ENCODE measurements at regions not wholly inside any gene's neighbourhood (a gene's known extent, or its start where the extent isn't known, plus 50 kb on each side); places are given as distances from the start of the nearest gene placed in this dataset.

DNA sequence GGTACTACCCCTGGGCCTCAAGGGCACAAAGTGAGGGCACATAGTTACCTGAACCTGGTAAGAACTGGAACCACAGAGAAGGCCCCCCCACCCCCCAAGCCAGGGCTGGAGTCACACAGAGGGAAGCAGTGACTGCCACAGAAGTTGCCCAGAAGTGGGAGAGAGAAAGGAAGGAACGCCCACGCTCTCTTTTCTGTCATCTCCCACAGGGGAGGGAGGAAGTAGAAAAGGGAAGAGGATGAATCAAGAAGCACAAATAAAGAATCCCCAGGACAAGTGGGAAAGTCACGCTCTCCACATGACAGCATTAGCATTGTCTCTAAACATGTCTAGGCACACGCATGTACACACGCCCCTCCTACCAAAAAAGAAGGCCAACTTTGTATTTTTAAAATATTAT lies 114.7 kb upstream of the FRMD4B start:
- no peak for TF ChIP-seq CTCF (IDR thresholded peaks at IDR 0.05; ENCODE audit: borderline replicate concordance, insufficient read depth, low read depth, low read length)
- no peak overlapping the region for H3K4me3 ChIP-seq (ENCODE audit: low read depth, low read length)

DNA sequence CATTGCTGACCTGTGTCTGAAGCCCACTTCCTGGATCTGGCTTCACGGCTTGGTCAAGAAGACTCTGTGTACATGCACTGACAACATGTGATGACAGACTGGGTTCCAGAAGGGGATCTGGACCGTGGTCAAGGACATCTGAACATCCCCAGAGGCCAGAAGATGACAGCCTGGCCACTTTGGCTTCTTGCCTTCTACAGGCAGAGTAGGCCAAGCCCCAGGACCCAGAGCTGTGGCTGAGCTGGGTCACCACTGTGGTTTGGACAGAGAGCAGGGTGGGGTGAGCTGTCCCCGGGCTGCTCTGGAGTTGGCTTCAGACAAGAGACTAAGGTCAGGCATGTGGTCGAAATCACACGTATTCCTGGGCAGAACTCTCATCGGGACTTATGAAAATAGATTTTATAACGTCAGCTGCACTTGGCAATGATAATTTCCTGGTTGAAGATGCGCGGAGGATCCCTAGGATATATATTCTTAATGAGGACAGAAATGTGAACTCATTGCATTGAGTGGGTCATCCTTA lies 114.1 kb upstream of the FRMD4B start:
- no peak for TF ChIP-seq CTCF (IDR thresholded peaks at IDR 0.05; ENCODE audit: borderline replicate concordance, insufficient read depth, low read depth, low read length)
- no peak overlapping the region for H3K4me3 ChIP-seq (ENCODE audit: low read depth, low read length)

DNA sequence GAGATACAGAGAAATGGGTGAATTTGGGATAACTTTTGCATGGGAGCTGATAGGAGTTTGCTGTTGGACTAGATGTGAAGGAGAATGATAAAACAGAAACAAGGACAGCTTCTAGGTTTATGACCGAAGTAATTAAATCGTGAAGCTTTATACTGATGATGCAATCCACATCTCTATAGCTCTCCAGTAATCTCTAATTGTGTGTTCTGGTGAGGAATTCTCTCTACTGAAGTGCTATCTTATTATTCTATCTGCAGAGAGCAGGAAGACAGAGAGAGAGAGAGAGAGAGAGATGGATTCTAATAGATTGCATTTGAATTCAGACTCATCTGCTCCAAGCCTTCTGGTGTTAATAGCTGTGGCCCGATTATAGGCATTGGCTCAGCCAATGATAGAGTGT lies 113.5 kb upstream of the FRMD4B start:
- no peak overlapping the region for H3K4me3 ChIP-seq (ENCODE audit: low read depth, low read length)
- TF ChIP-seq CTCF (IDR thresholded peaks at IDR 0.05; ENCODE audit: borderline replicate concordance, insufficient read depth, low read depth, low read length), result no peak

- no peak overlapping the region for H3K4me3 ChIP-seq (ENCODE audit: low read depth, low read length)
- TF ChIP-seq CTCF (IDR thresholded peaks at IDR 0.05; ENCODE audit: borderline replicate concordance, insufficient read depth, low read depth, low read length), result no peak
These were observed 111.0 kb upstream of the FRMD4B start for GRCh38 chr3:69496856-69497255.

DNA sequence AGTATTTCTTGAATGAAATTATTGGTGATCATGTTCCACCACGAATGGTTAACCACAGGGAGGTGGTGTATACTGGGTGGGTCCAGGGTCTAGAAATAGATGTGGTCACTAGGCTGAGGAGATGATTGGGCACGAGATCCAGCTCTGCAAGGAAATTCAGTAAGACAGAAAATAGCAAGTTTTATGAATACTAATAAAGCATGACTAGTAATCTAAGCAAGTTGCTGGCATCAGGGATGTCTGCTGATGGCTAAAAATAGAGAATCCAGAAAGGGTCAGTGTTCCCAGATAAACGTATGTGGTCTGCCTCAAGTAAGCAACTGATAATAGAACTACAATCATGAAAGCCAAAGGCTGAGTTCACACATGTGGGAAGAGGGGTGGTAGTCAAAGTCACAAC lies 108.3 kb upstream of the FRMD4B start:
- TF ChIP-seq CTCF (IDR thresholded peaks at IDR 0.05; ENCODE audit: borderline replicate concordance, insufficient read depth, low read depth, low read length), result no peak
- no peak overlapping the region for H3K4me3 ChIP-seq (ENCODE audit: low read depth, low read length)

DNA sequence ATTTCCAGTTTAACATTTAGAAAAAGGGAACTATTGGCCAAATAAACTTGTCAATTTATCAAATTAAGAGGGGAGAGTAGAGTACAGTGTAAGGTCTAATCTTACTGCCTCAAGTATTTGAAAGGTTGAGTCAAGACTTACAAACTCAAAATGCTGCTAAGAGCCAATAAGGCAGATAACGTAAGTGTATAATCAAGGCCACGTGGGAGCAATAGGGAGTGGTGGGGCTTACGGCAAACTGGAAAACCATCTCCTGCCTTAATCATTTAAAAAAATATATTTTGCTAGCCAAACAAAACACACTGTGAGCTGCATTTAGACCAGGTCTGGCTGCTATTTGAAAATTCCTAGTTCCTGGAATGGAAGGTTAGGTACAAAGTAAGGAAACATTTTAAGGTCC lies 107.3 kb upstream of the FRMD4B start:
- no peak overlapping the region for H3K4me3 ChIP-seq (ENCODE audit: low read depth, low read length)
- TF ChIP-seq CTCF (IDR thresholded peaks at IDR 0.05; ENCODE audit: borderline replicate concordance, insufficient read depth, low read depth, low read length), result no peak

GRCh38 chr3:69491975-69492374 lies 106.1 kb upstream of the FRMD4B start:
- no peak overlapping the region for H3K4me3 ChIP-seq (ENCODE audit: low read depth, low read length)
- no peak for TF ChIP-seq CTCF (IDR thresholded peaks at IDR 0.05; ENCODE audit: borderline replicate concordance, insufficient read depth, low read depth, low read length)

Data from GM12875 (cell line).